Activated CD4-positive, alpha-beta T cell treated with anti-CD3 and anti-CD28 coated beads, Interleukin-10, Interleukin-2, amounts not matched to agents 100 ng/mL and 50 ng/mL, durations not matched to agents 16 hours and 8 hours (primary cell): ENCODE measurements at regions not wholly inside any gene's neighbourhood (a gene's known extent, or its start where the extent isn't known, plus 50 kb on each side); places are given as distances from the start of the nearest gene placed in this dataset.
"Not testable (repeated sequence)": the region's sequence is repeated elsewhere in the genome, so short reads cannot be mapped to it uniquely, and the experiment has no call there.

Experiments used
- DNase-seq: peaks from one replicate; pipeline ENCODE4 v3.0.0-alpha.2; 2020

DNA sequence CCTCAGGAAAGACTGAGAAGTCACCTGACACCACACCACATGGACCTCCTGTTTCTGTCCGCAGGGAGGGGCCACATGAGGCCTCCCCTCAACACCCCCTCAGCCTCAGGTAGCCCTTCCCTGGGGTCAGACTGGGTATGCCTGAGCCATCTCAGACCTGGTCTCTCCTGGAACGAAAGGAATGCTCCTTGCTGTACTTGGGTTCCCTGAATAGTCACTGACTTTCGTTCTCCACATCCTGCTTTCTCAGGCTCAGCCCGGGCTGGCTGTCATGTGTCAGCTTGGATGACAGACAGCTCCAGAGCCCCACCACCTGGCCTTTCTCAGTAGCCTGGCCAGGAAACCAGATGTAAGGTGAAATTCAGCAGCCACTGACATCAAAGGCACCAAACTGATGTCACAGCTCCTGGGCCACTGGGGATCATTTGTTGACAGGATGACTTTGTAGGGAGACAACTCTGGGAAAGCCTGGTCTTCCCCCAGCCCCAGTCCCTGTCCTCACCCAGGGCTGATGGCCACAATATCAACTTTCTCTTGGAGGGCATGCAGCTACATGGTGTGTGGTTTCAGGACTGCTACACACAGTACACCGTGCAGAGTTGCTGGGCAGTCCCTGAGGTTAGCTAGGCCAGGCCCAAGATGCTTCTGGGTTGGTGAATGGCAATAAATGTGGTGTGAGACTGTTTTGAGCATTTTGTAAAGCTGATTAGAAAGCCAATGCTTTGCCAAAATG is 141.4 kb upstream of the MRPS22 start:
- peak; percentile 20 for DNase-seq

- no peak for DNase-seq
Measured at GRCh38 chr3:139202959-139203349, 140.9 kb upstream of the MRPS22 start.

DNA sequence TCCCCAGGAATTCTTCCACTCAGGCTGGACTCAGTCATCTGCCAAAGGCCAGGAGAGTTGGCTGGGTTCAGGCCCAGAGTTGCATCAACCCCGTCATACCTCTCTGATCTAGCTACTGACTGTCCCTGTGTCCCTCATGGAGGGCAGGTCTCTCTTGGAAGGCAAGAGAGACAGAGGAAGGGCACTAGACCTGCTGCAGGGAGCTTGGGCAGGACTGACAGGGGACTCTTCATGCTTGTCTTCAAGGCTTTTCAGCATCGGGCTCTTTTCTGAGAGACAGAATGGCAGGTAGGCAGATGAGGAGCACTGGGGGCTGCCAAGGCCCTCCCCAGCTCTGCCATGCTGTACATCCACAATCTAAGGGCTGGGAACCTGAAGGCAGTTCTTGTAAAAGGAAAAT is 140.1 kb upstream of the MRPS22 start:
- no peak for DNase-seq

DNA sequence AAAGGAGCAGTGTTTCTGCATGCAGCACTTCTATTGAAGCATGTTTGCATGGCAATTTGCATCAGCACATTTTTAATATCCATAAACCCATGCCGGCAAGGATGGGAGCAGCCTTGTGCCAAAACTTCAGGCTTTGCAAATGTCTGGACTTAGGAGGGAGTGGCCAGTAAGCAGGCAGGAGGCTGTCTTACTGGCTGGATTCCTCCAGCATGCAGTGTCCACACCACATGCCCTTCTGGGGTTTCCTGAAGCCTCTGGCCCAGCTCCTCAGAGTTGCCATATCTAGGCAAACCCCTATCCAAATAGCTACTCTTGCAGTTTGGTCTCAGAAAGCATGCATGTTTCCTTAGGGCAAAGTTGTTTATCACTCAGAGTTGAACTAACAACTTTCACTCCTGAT is 139.1 kb upstream of the MRPS22 start:
- DNase-seq = no peak

DNA sequence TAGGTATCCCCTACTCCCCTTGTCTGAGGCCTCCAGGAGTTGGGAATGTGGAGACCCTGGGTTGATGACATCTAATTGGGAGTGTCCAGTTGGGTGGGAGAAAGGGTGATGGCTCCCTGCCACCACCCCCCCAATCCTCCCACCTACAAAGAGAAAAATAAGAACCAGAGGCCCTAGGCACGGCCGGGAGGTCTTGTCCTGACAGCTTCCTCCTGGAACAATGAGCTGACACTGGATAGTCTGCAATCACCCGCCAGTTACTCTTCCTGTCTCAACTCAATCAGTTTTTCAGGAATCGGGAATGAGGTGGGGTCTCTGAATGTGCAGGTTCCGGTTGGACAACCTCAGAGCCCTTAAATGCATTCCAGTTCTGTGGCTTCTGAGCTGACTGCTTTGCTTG is 129.9 kb upstream of the MRPS22 start:
- DNase-seq = no peak

GRCh38 chr3:139216958-139217357 is 126.9 kb upstream of the MRPS22 start:
- DNase-seq = no peak

DNA sequence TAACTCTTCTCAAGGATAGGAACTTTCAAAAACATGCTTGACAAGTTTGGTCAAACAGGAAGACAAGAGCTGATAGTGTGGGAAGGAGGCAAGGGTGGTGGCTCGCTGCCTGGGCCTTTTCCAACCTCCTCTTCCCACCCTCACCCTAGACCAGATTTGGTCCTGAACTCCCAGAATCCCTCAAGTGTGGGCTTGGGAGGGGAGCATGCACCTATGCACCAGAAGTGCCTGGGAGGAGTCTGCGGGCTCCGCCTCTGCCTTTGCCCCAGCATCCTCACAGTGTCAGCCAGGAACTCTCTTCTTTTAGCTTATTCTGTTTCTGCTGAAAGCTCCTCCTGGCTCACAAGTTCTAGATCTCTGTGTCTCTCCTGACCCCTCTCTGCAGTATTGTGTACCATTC is 126.2 kb upstream of the MRPS22 start:
- no peak for DNase-seq

GRCh38 chr3:139218046-139218445 is 125.8 kb upstream of the MRPS22 start:
- DNase-seq = no peak

- no peak for DNase-seq
Measured at GRCh38 chr3:139219463-139219862, 124.4 kb upstream of the MRPS22 start.

DNA sequence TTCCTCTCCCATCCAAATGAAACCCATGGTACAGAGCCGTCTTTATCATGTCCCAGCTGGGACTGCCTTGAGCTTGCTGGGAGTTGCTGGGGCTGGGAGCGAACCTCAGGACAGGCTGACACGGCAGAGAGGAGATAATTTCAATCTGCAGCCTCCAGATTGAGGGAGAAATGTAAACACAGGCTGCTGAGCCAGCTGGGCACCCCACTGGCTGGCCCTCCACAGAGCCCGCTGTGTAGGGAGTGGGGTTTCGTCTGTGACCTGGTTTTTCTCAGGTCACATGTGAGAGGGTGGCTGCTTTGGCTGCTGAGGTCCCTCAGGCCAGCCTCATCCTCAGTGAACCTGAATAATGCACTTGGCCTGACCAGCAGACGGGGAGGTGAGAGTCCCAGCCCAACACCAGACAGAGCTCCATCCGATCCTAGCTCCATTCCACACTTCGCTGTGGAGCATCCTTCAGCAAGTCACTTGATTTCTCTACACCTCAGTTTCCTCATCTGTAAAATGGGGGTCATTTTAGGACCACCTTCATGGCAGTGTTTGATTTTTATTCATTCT is 121.6 kb upstream of the MRPS22 start:
- DNase-seq = no peak

GRCh38 chr3:139225548-139225947 is 118.3 kb upstream of the MRPS22 start:
- no peak for DNase-seq

DNA sequence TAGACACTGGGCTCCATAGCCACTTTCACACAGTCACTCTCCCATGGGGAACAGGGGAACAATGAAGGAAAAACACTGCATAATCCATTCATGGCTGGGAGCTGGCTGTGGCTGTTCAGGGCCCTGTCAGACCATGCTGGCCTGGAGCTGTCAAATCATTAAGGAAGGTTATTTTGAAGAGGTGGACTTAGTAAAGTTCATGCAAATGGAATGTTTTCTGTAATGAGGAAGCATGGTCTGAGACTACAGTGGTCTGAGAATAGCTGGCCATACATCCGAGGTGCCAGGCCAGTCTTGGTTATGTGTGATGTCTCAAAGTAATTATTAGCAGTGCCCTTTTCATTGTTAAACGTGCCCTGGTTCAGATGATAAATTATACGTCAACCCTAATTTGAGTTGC is 117.1 kb upstream of the MRPS22 start:
- DNase-seq = no peak

GRCh38 chr3:139227165-139227564 is 116.7 kb upstream of the MRPS22 start:
- DNase-seq = no peak

DNA sequence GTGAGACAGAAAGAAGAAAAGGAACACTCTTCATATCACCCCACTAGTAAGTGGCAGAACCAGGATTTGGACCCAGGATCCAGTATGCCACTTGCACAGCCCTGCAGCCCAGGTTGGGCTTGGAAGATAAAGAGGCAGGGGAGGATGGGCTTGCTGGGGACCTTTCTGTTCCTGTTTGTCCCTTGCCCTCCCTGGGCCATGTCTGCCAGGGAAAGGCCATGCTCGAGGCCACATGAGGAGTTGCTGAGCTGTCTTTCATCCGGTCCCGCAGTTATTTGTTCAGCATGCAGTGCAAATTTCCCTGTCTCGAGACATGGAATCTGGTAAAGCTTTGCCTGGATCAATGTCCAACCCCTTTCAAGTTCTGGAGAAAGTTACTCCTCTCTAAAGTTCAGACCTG is 116.0 kb upstream of the MRPS22 start:
- DNase-seq = no peak

GRCh38 chr3:139230391-139230790 is 113.4 kb upstream of the MRPS22 start:
- DNase-seq = no peak

- DNase-seq = no peak
Measured at GRCh38 chr3:139231555-139232281, 112.1 kb upstream of the MRPS22 start.

DNA sequence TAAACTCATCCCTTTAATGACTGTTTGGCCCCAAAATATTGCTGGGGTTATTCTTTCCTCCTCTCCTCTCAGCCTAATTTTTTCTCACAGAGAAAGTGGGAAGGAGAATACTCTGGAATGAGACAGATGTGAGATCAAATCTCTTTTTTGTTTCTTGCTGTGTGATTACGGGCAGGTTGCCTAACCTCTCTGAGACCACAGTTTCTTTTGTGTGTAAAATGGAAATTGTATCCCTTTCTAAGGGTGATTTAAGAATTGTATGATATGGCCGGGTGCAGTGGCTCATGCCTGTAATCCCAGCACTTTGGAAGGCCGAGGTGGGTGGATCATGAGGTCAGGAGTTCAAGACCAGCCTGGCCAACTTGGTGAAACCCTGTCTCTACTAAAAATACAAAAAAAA is 111.5 kb upstream of the MRPS22 start:
- DNase-seq = not testable (repeated sequence)

GRCh38 chr3:139234491-139234890 is 109.3 kb upstream of the MRPS22 start:
- DNase-seq = no peak

- DNase-seq = no peak
Measured at GRCh38 chr3:139235192-139235591, 108.6 kb upstream of the MRPS22 start.

GRCh38 chr3:139236336-139236735 is 107.5 kb upstream of the MRPS22 start:
- DNase-seq = no peak

GRCh38 chr3:139238281-139239030 is 105.4 kb upstream of the MRPS22 start:
- no peak for DNase-seq

DNA sequence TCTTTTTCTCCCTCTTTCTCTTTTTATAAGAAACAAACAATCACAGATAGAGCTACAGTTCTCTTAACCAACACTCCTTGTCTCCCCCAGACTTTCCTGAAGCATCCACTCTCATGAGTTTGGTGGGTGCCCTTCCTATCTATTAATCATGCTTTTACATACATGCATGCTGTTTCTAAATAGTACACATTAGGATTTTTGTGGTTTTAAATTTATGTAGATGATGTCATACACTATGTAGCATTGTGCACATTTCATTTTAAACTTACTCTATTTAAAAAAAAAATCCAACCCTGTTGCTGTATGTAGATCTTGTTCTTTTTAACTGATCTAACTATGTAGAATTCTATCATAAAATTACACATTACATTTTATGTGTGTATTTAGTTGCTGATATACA is 104.3 kb upstream of the MRPS22 start:
- no peak for DNase-seq

DNA sequence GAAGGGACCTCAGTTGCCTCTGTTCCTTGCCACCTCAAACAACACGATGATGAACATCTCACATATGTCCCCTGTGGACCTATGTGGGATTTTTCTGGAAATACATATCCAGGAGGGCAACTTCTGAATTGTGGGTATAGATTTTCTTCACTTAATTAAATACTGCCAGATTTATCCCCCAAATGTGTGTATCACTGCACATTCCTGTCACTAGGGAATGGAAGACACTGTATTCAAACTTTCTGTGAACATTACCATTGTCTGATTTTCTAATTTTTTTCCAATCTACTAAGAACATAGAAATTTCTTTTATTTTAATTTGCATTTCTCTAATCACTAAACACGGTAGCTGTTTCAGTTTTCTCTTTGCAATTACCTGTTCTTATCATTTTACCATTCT is 102.0 kb upstream of the MRPS22 start:
- no peak for DNase-seq

GRCh38 chr3:139243710-139244109 is 100.1 kb upstream of the MRPS22 start:
- DNase-seq = no peak
